Nephron progenitor cell (in vitro differentiated cells): ENCODE measurements at regions not wholly inside any gene's neighbourhood (a gene's known extent, or its start where the extent isn't known, plus 50 kb on each side); places are given as distances from the start of the nearest gene placed in this dataset.
"Not testable (repeated sequence)": the region's sequence is repeated elsewhere in the genome, so short reads cannot be mapped to it uniquely, and the experiment has no call there.

Source experiments
- DNase-seq: peaks from one replicate; pipeline ENCODE4 v3.0.0; 2021
- H3K27ac Mint-ChIP-seq: 2 replicates; pipeline ENCODE4 v1.8.0; 2021; ENCODE audit warnings: mild to moderate bottlenecking, moderate library complexity, mixed read lengths
- H3K27me3 Mint-ChIP-seq: 2 replicates; pipeline ENCODE4 v1.8.0; 2021; ENCODE audit warnings: mild to moderate bottlenecking, low read depth, mixed read lengths; ENCODE audit not compliant: poor library complexity
- H3K36me3 Mint-ChIP-seq: 2 replicates; pipeline ENCODE4 v1.8.0; 2021; ENCODE audit warnings: low read depth, mixed read lengths
- H3K4me1 Mint-ChIP-seq: 2 replicates; pipeline ENCODE4 v1.8.0; 2021; ENCODE audit warnings: mixed read lengths
- H3K4me3 Mint-ChIP-seq: 2 replicates; pipeline ENCODE4 v1.8.0; 2021; ENCODE audit warnings: mild to moderate bottlenecking, moderate library complexity, mixed read lengths
- H3K9me3 Mint-ChIP-seq: 2 replicates; pipeline ENCODE4 v1.8.0; 2021; ENCODE audit warnings: mild to moderate bottlenecking, moderate library complexity, mixed read lengths
- TF ChIP-seq, protein P1 (sequence below): fragments of 200-600 bp; sonication (generic); IDR thresholded peaks from 2 replicates; pipeline ENCODE4 v1.5.0; 2021; ENCODE audit warnings: antibody characterized with exemption

DNA sequence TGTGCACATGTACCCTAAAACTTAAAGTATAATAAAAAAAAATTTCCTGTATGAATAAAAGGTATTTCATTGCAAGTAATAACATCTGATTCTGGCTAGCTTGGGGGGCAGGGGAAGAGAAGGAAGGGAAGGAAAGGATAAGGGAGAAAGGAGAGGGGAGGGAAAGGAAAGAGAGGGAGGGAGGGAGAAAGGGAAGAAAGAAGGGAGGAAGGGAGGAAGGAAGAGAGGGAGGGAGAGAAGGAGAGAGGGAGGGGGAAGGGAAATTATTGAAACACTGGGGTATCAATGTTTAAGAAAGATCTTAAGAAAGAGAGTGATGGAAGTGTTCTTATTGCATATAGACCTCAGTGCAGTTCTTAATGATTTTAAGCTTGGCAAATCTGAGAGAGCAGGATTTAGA lies 129.8 kb upstream of the ZNF366 start:
- Mint-ChIP-seq H3K9me3 (no peaks in the 10 kb centered on the region), H3K4me3 (no peak overlapping the region), H3K27ac (no peak overlapping the region), H3K27me3 (no peaks in the 10 kb centered on the region), H3K4me1 (peaks cover 24% of the 10 kb centered on the region), H3K36me3 (no peaks in the 10 kb centered on the region)
- TF ChIP-seq, protein P1, sequence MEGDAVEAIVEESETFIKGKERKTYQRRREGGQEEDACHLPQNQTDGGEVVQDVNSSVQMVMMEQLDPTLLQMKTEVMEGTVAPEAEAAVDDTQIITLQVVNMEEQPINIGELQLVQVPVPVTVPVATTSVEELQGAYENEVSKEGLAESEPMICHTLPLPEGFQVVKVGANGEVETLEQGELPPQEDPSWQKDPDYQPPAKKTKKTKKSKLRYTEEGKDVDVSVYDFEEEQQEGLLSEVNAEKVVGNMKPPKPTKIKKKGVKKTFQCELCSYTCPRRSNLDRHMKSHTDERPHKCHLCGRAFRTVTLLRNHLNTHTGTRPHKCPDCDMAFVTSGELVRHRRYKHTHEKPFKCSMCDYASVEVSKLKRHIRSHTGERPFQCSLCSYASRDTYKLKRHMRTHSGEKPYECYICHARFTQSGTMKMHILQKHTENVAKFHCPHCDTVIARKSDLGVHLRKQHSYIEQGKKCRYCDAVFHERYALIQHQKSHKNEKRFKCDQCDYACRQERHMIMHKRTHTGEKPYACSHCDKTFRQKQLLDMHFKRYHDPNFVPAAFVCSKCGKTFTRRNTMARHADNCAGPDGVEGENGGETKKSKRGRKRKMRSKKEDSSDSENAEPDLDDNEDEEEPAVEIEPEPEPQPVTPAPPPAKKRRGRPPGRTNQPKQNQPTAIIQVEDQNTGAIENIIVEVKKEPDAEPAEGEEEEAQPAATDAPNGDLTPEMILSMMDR = no peak
- no peak for DNase-seq

DNA sequence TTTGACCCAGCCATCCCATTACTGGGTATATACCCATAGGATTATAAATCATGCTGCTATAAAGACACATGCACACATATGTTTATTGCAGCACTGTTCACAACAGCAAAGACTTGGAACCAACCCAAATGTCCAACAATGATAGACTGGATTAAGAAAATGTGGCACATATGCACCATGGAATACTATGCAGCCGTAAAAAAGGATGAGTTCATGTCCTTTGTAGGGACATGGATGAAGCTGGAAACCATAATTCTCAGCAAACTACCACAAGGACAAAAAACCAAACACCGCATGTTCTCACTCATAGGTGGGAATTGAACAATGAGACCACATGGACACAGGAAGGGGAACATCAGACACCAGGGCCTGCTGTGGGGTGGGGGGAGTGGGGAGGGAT lies 129.4 kb upstream of the ZNF366 start:
- not testable (repeated sequence) for H3K9me3 Mint-ChIP-seq, H3K4me3 Mint-ChIP-seq, H3K36me3 Mint-ChIP-seq, DNase-seq, H3K27me3 Mint-ChIP-seq, H3K27ac Mint-ChIP-seq
- H3K4me1 Mint-ChIP-seq = peaks cover 24% of the 10 kb centered on the region

DNA sequence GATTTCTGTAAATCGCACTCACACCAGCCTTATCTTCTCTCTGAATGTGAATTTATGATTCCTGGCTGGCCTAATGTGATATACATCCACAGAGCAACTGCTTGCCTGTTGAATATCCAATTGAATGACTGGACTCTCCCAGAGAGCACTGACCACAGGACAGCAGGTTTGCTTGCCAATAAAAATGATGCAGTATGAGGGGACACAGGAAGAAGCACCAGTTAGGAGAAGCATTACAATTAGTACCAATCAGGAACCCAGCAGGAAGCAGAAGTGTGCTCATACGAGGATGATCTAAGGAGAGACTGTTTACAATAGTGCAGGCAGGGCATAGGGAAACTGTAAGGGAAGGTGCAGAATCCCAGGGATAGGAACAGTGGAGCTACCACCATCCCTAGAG lies 127.2 kb upstream of the ZNF366 start:
- Mint-ChIP-seq H3K27ac (no peak overlapping the region), H3K4me1 (peaks cover 24% of the 10 kb centered on the region), H3K36me3 (no peaks in the 10 kb centered on the region), H3K4me3 (no peak overlapping the region), H3K9me3 (no peaks in the 10 kb centered on the region), H3K27me3 (no peaks in the 10 kb centered on the region)
- no peak for DNase-seq
- TF ChIP-seq, protein P1 = no peak

DNA sequence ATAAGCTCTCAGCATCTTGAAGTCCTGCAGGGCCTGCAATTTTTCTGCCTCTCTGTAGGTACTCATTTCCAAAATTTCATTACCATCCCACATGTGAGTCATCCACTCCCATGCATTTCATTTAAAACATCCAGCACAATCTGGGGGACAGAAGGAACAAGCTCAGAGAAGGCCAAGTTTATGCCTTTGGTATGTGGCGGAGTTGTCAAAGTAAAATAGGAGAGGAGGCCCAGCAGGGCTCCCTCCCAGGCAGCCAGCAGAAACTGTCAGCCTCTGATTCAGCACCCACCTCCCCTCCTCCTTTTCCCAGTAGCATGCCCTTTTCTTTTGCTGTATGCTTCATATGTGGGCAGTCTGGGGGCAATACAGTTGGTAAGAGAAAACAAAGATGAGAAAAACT lies 126.4 kb upstream of the ZNF366 start:
- DNase-seq = no peak
- no peaks in the 10 kb centered on the region for H3K27me3 Mint-ChIP-seq
- H3K4me3 Mint-ChIP-seq = no peak overlapping the region
- H3K36me3 Mint-ChIP-seq = no peaks in the 10 kb centered on the region
- TF ChIP-seq, protein P1 = no peak
- peaks cover 24% of the 10 kb centered on the region for H3K4me1 Mint-ChIP-seq
- H3K9me3 Mint-ChIP-seq = no peaks in the 10 kb centered on the region
- no peak overlapping the region for H3K27ac Mint-ChIP-seq

DNA sequence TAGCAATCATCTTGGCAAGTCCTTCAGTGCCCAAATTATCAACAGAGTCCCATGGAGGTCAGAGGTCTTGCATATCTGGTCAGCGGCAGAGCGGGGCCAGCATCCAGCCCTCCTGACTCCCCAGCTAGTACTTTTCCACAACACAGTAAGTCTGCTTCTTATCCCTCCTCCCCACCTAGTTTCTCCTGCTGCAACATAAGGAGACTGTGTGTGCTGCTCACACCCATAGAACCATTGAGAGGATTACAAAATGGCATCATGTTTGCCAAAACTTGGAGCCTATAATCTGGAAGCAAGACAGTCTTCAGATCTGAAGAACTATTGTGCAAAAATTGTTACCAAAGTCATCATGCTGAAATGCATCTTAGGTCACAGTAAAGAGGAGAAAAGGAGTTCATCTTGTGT lies 125.8 kb upstream of the ZNF366 start:
- Mint-ChIP-seq H3K36me3 (no peaks in the 10 kb centered on the region), H3K27me3 (no peaks in the 10 kb centered on the region), H3K4me3 (no peak overlapping the region), H3K4me1 (peaks cover 24% of the 10 kb centered on the region), H3K27ac (no peak overlapping the region), H3K9me3 (no peaks in the 10 kb centered on the region)
- TF ChIP-seq, protein P1 = no peak
- no peak for DNase-seq

DNA sequence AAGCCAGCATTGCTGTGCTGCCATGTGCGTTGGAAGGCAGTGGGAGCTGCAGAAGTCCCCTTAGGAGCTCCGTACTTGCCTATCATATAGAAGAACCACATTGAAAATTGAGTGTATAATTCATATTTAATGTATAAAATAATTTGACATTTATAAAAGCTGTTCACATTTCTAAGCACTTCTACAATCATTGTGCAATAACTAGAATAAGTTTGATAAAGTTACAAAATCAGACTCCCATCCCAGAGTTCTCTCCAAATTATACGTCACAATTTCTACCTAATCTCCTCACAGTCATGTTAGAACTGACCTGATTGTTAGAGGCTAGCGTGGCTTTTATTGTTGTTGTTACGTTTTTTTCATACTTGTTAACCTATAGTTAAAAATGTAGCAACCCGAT lies 123.5 kb upstream of the ZNF366 start:
- Mint-ChIP-seq H3K27me3 (no peaks in the 10 kb centered on the region), H3K9me3 (no peaks in the 10 kb centered on the region), H3K27ac (no peak overlapping the region), H3K4me1 (peaks cover 24% of the 10 kb centered on the region), H3K36me3 (no peaks in the 10 kb centered on the region), H3K4me3 (no peak overlapping the region)
- no peak for DNase-seq
- TF ChIP-seq, protein P1 = no peak
